Hindlimb muscle (tissue), 1 donor: ENCODE measurements at regions not wholly inside any gene's neighbourhood (a gene's known extent, or its start where the extent isn't known, plus 50 kb on each side); places are given as distances from the start of the nearest gene placed in this dataset.

Experiments
- DNase-seq: peaks from one replicate; pipeline ENCODE4 v3.0.0-alpha.2; 2013

- DNase-seq = no peak
These were observed 73.7 kb downstream of the MINAR2 start for GRCh38 chr5:129821477-129822131.

GRCh38 chr5:129830288-129830687 lies 74.0 kb upstream of the CHSY3 start:
- DNase-seq = no peak

- DNase-seq = no peak
These were observed 67.9 kb upstream of the CHSY3 start for GRCh38 chr5:129836321-129836720.

GRCh38 chr5:129844764-129845163 lies 59.5 kb upstream of the CHSY3 start:
- DNase-seq = no peak

- peak; percentile 69 for DNase-seq
These were observed 51.4 kb upstream of the CHSY3 start for GRCh38 chr5:129852747-129853352.

GRCh38 chr5:129853588-129853987 lies 50.7 kb upstream of the CHSY3 start:
- no peak for DNase-seq
